ENCODE measurements at regions not wholly inside any gene's neighbourhood (a gene's known extent, or its start where the extent isn't known, plus 50 kb on each side); places are given as distances from the start of the nearest gene placed in this dataset.

DNA sequence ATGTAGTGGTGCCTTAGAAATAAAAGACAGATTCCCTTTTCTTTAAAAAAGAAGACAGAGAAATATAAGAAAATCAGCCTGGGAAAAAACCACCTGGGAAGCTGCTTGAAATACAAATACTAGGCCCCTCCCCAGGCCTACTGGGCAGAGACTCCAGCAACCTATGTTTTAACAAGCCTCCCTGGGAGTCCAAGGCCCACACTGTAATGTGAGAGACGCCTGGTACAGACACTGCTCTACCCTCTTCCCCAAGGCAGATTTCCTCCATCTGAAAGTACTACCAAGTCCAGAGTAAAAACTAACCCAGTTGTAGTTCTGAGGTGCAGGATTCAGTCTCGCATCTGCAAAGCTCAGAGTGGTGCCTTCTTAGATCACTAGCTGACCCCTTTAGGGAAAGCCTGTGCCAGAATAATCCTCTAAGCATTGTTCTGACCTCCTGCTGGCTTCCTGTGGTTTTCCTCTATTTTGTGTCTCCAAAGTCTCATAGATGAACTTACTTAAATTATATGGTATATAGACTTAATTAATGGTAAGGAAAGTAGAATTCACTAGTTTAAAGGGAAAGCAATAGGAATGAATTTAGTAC is 270.2 kb upstream of the SLC35B3 start:
- Histone ChIP-seq H3K4me1 (ENCODE audit: control insufficient read depth in 1 of 2, insufficient read depth in 2 of 2, low read length in 2 of 2) (peaks cover 0 to 5% of the 10 kb centered on the region in 2 experiments; a peak in 2 of 4 replicates), H3K27ac (ENCODE audit: low read depth, low read length) (no peak overlapping the region), H3K27me3 (ENCODE audit: insufficient read depth, low read length) (no peaks in the 10 kb centered on the region), H3K9ac (ENCODE audit: low read length) (no peak overlapping the region), H3K79me2 (ENCODE audit: insufficient read depth, low read length) (no peaks in the 10 kb centered on the region), H4K20me1 (ENCODE audit: insufficient read depth) (no peaks in the 10 kb centered on the region), H3K4me3 (replicated peaks in 1 of 2; ENCODE audit: low read depth in 1 of 2, low read length in 2 of 2) (no peak overlapping the region), H3K4me2 (ENCODE audit: low read length) (no peak overlapping the region), H3K9me3 (ENCODE audit: control insufficient read depth in 1 of 2, insufficient read depth in 1 of 2, low read depth in 1 of 2, low read length in 2 of 2) (no peaks in the 10 kb centered on the region), H3K36me3 (ENCODE audit: control insufficient read depth in 1 of 2, insufficient read depth in 2 of 2, low read length in 2 of 2) (no peaks in the 10 kb centered on the region), H2AFZ (ENCODE audit: low read depth, low read length, poor library complexity, severe bottlenecking) (no peak overlapping the region), H3K9me2 (ENCODE audit: insufficient read depth) (no peaks in the 10 kb centered on the region)
- TF ChIP-seq, protein P1, sequence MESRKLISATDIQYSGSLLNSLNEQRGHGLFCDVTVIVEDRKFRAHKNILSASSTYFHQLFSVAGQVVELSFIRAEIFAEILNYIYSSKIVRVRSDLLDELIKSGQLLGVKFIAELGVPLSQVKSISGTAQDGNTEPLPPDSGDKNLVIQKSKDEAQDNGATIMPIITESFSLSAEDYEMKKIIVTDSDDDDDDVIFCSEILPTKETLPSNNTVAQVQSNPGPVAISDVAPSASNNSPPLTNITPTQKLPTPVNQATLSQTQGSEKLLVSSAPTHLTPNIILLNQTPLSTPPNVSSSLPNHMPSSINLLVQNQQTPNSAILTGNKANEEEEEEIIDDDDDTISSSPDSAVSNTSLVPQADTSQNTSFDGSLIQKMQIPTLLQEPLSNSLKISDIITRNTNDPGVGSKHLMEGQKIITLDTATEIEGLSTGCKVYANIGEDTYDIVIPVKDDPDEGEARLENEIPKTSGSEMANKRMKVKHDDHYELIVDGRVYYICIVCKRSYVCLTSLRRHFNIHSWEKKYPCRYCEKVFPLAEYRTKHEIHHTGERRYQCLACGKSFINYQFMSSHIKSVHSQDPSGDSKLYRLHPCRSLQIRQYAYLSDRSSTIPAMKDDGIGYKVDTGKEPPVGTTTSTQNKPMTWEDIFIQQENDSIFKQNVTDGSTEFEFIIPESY (IDR thresholded peaks at IDR 0.05; ENCODE audit: extremely low read depth, insufficient replicate concordance, low read length) = no peak
- TF ChIP-seq ZNF274 (IDR thresholded peaks at IDR 0.05; ENCODE audit: low read depth, low read length) (no peak), JUND (IDR thresholded peaks at IDR 0.05) (no peak), EGR1 (IDR thresholded peaks at IDR 0.05; ENCODE audit: low read depth) (no peak), CBX3 (IDR thresholded peaks at IDR 0.05; ENCODE audit: low read depth) (no peak)
- TF ChIP-seq, protein P2, sequence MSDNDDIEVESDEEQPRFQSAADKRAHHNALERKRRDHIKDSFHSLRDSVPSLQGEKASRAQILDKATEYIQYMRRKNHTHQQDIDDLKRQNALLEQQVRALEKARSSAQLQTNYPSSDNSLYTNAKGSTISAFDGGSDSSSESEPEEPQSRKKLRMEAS (IDR thresholded peaks at IDR 0.05) = no peak
- DNase-seq (ENCODE audit: low read depth, low spot score) = no peak
- ChIA-PET RAD21 (ENCODE audit: low non-redundant PET in 1 of 2, low total read pairs in 2 of 2, uncharacterized antibody in 2 of 2, unreplicated experiment in 2 of 2) (no interaction called here), POLR2A (no interaction called here), CTCF (no interaction called here)
- no peak for ATAC-seq
- intact Hi-C loops (cut with micrococcal nuclease) = loop anchor here (5.0 kb wide), 2 partner anchors 187 to 707 kb away; no protein-coding TSS in a partner anchor
- no TSS peak for BruUV-seq (replicated peaks)

DNA sequence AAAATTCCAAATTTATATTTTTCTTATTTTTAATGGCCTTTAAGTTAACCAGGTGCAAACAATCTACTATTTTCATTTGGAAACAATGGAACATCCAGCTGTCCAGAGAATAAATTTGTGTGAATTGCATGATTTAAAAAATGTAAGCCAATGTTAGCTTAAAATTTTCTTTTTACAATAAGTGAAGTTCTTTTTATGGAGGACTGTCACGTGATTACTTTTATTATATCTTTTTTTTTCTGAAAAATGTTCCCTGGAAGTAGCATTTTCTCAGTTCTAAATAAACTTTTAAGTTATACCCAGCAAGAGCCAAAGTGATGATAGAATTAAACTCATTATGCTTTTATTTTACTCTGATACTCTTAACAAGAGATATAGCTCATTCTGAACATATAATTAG is 267.7 kb upstream of the SLC35B3 start:
- Histone ChIP-seq H3K4me1 (ENCODE audit: control insufficient read depth in 1 of 2, insufficient read depth in 2 of 2, low read length in 2 of 2) (peaks cover 0 to 2% of the 10 kb centered on the region in 2 experiments; a peak in 2 of 4 replicates), H3K79me2 (ENCODE audit: insufficient read depth, low read length) (no peaks in the 10 kb centered on the region), H3K27me3 (ENCODE audit: insufficient read depth, low read length) (no peaks in the 10 kb centered on the region), H3K9me2 (ENCODE audit: insufficient read depth) (no peaks in the 10 kb centered on the region), H2AFZ (ENCODE audit: low read depth, low read length, poor library complexity, severe bottlenecking) (no peak overlapping the region), H3K27ac (ENCODE audit: low read depth, low read length) (no peak overlapping the region), H4K20me1 (ENCODE audit: insufficient read depth) (no peaks in the 10 kb centered on the region), H3K4me2 (ENCODE audit: low read length) (no peak overlapping the region), H3K4me3 (replicated peaks in 1 of 2; ENCODE audit: low read depth in 1 of 2, low read length in 2 of 2) (no peak overlapping the region), H3K36me3 (ENCODE audit: control insufficient read depth in 1 of 2, insufficient read depth in 2 of 2, low read length in 2 of 2) (no peaks in the 10 kb centered on the region), H3K9ac (ENCODE audit: low read length) (no peak overlapping the region), H3K9me3 (ENCODE audit: control insufficient read depth in 1 of 2, insufficient read depth in 1 of 2, low read depth in 1 of 2, low read length in 2 of 2) (no peaks in the 10 kb centered on the region)
- ChIA-PET RAD21 (ENCODE audit: low non-redundant PET in 1 of 2, low total read pairs in 2 of 2, uncharacterized antibody in 2 of 2, unreplicated experiment in 2 of 2) (no interaction called here), CTCF (no interaction called here), POLR2A (no interaction called here)
- no TSS peak for BruUV-seq (replicated peaks)
- DNase-seq (ENCODE audit: low read depth, low spot score) (no peak), ATAC-seq (no peak)
- intact Hi-C loops (cut with micrococcal nuclease) = no loop called here
- no peak for TF ChIP-seq TCF7L2 (IDR thresholded peaks at IDR 0.05; ENCODE audit: borderline replicate concordance, extremely low read depth, insufficient read depth, insufficient read length)
- TF ChIP-seq JUND (IDR thresholded peaks at IDR 0.05) = no peak
- no peak for TF ChIP-seq EGR1 (IDR thresholded peaks at IDR 0.05; ENCODE audit: low read depth)
- TF ChIP-seq, protein P3, sequence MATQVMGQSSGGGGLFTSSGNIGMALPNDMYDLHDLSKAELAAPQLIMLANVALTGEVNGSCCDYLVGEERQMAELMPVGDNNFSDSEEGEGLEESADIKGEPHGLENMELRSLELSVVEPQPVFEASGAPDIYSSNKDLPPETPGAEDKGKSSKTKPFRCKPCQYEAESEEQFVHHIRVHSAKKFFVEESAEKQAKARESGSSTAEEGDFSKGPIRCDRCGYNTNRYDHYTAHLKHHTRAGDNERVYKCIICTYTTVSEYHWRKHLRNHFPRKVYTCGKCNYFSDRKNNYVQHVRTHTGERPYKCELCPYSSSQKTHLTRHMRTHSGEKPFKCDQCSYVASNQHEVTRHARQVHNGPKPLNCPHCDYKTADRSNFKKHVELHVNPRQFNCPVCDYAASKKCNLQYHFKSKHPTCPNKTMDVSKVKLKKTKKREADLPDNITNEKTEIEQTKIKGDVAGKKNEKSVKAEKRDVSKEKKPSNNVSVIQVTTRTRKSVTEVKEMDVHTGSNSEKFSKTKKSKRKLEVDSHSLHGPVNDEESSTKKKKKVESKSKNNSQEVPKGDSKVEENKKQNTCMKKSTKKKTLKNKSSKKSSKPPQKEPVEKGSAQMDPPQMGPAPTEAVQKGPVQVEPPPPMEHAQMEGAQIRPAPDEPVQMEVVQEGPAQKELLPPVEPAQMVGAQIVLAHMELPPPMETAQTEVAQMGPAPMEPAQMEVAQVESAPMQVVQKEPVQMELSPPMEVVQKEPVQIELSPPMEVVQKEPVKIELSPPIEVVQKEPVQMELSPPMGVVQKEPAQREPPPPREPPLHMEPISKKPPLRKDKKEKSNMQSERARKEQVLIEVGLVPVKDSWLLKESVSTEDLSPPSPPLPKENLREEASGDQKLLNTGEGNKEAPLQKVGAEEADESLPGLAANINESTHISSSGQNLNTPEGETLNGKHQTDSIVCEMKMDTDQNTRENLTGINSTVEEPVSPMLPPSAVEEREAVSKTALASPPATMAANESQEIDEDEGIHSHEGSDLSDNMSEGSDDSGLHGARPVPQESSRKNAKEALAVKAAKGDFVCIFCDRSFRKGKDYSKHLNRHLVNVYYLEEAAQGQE (IDR thresholded peaks at IDR 0.05; ENCODE audit: low read depth) = no peak
- TF ChIP-seq CEBPB (IDR thresholded peaks at IDR 0.05; ENCODE audit: low read depth) = no peak
- TF ChIP-seq SRF (IDR thresholded peaks at IDR 0.05; ENCODE audit: low read depth) = no peak
- TF ChIP-seq YY1 (IDR thresholded peaks at IDR 0.05; ENCODE audit: extremely low read depth, insufficient replicate concordance, low read depth, low read length) = no peak
- no peak for TF ChIP-seq FOSL1 (IDR thresholded peaks at IDR 0.05; ENCODE audit: low read depth)
